Stimulated activated CD4-positive, alpha-beta T cell treated with anti-CD3 and anti-CD28 coated beads, Interleukin-15, amount 100 ng/mL, for 1 hour (primary cell): ENCODE measurements at regions not wholly inside any gene's neighbourhood (a gene's known extent, or its start where the extent isn't known, plus 50 kb on each side); places are given as distances from the start of the nearest gene placed in this dataset.
"Not testable (repeated sequence)": the region's sequence is repeated elsewhere in the genome, so short reads cannot be mapped to it uniquely, and the experiment has no call there.

ENCODE experiments used
- DNase-seq, 2 donors: peaks; one replicate each; pipeline ENCODE4 v3.0.0-alpha.2; 2020; ENCODE audit warnings: low read depth in 1 of 2, low spot score in 1 of 2

DNA sequence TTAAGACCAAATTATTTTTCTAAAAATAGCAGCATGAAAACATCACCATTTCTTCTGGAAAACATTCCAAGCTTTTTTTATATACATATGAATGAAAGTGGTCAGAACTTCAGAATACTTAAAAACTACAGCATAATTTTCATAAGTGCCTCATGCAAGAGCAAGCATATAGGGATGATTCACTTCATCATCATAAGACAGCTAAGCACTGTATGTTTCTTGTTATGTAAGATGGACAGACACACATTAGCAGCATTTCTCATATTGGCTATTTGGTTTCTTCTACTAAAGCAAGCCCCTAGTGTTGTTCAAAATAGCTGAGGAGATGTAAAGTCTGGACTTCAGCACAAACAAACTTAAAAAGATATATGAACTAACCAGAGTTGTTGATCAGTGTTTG is 213.1 kb upstream of the NOCT start:
- DNase-seq: no peak

GRCh38 chr4:138800421-138800820 is 215.2 kb upstream of the NOCT start:
- DNase-seq: no peak

GRCh38 chr4:138798404-138798803 is 217.2 kb upstream of the NOCT start:
- DNase-seq: no peak

DNA sequence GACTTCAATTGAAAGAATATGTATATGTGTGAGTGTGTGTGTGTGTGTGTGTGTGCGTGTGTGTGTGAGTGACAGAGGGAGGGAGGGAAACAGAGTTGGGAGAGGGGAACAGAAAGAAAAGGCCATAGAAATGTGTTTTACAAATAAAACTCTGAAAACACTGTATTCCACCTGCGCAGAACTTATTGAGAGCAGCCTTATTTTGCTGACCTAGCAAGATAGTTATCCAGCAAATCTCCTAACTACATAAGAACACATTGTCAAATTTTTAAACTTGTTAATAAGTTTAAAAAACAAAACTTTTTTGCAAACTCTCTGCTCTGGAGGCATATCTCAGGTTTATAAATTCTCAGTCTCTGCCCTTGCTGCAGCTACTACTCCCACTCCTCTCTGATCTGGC is 217.9 kb upstream of the NOCT start:
- DNase-seq: no peak

DNA sequence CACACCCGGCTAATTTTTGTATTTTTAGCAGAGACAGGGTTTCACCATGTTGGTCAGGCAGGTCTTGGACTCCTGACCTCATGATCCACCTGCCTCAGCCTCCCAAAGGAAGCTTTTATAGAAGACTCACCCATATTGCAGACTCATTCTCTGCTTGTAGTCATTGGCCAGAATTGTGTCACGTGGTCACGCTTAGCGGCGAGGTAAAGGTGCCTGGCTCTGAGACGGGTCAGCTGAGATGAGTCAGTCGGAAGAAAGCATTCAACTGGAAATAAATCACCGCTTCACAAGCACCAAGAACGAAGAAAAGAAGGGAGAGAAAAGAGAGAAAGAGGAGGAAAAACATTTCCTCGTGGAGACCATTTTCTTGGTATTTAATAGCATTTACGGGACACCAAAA is 218.8 kb upstream of the NOCT start:
- DNase-seq: no peak

DNA sequence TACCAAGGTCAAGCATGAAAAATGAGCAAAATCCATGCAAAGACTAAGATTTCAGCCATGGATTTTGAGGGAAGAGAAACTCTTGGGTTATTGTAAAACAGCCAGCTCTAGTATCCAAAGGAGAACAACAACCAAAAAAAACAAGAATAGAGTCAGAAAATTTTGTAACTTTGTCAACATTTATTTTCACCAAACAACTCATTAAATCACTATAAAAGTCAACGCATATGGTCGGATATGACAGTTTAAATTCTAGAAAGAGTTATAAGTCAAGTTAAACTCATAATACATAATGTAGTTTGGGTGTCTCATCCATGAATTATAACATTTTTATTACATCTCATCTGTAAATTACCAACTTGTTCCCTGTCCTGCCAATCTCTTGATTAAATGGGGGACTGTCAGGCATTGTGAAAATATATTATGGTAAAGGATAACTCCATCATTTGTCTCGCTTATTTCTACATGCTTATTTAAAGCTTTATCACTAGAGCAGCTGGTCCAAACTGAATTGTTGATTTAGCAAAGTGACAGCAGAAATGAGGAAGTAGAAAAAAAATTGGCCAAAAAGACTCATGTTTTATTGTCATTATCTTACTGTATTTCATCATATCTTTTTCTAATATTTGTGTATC is 224.8 kb upstream of the NOCT start:
- DNase-seq: no peak

DNA sequence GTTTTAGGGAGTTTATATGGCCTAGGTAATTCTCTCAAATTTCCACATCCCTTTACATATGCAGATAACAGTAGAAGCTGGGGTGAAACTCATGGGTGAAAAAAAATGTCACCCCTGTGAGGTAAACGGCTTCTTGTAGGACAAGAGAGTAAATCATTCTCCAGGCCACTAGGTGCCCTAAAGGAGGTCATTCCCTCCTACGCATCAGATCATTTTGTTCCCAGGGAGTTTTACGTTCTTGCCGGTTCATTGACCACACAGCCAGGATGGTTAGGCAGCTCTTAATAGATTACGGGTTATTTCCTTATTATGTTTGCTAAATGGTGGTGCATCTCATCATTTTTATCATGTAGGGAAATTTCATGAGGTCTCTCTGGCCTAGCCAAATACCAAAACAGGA is 225.8 kb upstream of the NOCT start:
- DNase-seq: no peak

DNA sequence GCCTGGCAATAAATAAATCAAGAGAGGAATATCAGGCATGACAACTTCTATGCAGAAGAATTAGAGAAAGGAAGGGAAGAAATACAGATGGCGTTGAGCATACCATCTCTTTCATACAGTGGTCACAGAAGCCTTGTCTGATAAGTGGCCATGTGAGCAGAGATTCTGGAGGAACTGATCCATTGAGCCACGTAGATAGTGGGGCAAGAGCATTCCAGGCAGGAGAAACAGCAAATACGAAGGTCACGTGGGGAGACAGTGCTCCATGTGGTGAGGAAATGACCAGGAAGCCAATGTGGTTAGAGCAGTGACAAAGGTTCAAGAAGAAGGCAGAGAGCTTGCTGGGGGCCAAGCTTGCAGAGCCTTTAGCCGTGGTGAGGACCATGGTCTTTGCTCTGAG is 226.7 kb upstream of the NOCT start:
- DNase-seq: no peak

GRCh38 chr4:138788267-138788790 is 227.3 kb upstream of the NOCT start:
- DNase-seq: no peak

GRCh38 chr4:138779761-138780160 is 235.8 kb upstream of the NOCT start:
- DNase-seq: not testable (repeated sequence)

- no peak for DNase-seq
Observed at GRCh38 chr4:138775890-138776289, 239.7 kb upstream of the NOCT start.

GRCh38 chr4:138775489-138775888 is 240.1 kb upstream of the NOCT start:
- no peak for DNase-seq

- no peak for DNase-seq
Observed at GRCh38 chr4:138774940-138775339, 240.6 kb upstream of the NOCT start.

DNA sequence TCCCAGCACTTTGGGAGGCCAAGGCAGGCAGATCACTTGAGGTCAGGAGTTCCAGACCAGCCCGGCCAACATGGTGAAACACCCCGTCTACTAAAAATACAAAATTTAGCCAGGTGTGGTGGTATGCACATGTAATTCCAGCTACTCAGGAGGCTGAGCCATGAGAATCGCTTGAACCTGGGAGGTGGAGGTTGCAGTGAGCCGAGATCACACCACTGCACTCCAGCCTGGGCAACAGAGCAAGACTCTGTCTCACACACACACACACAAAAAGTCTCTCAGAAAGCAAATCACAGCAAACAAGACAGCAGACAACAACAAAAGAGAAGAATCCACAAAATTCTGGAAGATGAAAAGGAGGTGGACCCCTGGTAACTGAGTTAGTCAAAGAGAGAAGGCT is 241.5 kb upstream of the NOCT start:
- not testable (repeated sequence) for DNase-seq

- no peak for DNase-seq
Observed at GRCh38 chr4:138773321-138773720, 242.3 kb upstream of the NOCT start.

GRCh38 chr4:138772366-138772765 is 243.2 kb upstream of the NOCT start:
- DNase-seq: no peak

- no peak for DNase-seq
Observed at GRCh38 chr4:138770818-138771217, 244.8 kb upstream of the NOCT start.

GRCh38 chr4:138766332-138766731 is 249.2 kb upstream of the NOCT start:
- no peak for DNase-seq

- DNase-seq: no peak
Observed at GRCh38 chr4:138765442-138765841, 250.1 kb upstream of the NOCT start.

- DNase-seq: no peak
Observed at GRCh38 chr4:138761638-138762220, 253.9 kb upstream of the NOCT start.

- no peak for DNase-seq
Observed at GRCh38 chr4:138759554-138759902, 256.1 kb upstream of the NOCT start.

DNA sequence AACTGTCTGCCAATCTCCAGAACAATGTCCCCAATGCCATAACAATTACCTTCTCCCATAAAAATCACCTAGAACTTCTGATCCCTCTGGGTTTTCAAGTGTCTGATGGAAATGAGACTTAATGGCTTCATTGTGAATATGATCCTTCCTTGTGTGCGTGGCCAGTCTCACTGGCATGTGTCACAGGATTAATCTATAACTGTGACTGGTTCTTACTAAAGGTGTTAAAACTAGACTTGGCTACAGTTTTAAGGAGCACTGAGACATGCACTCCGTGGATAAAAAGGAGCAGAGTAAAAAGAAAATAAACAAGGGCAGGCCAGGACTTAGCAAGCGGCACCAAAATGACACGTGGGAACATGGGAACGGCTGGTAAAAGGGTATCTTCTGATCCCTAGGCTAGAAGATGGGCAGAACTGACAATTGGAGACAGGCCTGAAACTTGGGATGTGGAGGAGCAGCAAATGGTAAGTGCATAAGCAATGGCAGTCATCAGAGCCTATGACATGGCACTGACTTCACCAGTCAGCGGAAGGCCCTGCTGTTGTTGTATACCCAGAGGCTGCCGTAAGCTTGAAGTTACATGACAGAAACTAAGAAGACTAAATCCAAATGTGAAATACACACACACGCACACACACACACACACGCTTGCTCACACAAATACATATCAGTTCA is 256.6 kb upstream of the NOCT start:
- DNase-seq: no peak

DNA sequence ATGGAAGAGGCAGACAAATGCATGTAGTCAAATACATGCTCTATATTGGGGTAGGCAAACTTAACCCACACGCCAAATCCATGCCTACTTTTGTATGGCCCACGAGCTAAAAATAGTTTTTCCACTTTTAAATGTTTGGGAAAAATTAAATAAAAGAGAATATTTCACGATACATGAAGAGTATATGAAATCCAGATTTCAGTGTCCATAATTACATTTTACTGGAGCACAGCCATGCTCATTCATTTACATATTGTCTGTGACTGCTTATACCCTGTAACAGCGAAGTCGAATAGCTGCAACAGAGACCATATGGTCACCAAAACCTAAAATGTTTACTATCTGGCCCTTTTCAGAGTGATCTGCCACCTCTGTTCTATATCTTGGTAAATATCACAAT is 257.4 kb upstream of the NOCT start:
- no peak for DNase-seq
